NCI-H1694 treated with DMSO at 0.1 percent for 48 hours (cell line): ENCODE measurements at regions not wholly inside any gene's neighbourhood (a gene's known extent, or its start where the extent isn't known, plus 50 kb on each side); places are given as distances from the start of the nearest gene placed in this dataset.

ENCODE experiments used
- DNase-seq: peaks from one replicate; lab custom pipeline; 2025; lab: John Stamatoyannopoulos, UW

DNA sequence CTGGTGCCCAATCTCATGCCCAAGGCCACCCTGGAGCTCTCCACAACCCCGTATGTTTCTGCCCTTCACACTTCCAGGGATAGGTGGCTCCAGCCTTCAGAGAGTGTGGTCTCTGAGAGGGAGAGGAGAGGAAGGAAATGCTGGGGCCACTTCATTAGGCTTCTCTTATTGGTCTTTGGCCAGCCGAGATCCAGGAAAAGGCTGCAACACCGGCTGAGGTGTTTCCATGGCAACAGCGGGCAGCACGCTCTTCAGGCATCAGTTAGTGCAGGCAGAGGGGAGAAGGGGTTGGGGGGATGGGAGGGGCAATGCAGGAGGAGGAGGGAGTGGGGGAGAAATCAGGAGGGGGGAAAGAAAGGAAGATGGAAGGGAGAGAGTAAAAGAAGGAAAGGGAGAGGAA is 275.1 kb upstream of the GJB5 start:
- no peak for DNase-seq

DNA sequence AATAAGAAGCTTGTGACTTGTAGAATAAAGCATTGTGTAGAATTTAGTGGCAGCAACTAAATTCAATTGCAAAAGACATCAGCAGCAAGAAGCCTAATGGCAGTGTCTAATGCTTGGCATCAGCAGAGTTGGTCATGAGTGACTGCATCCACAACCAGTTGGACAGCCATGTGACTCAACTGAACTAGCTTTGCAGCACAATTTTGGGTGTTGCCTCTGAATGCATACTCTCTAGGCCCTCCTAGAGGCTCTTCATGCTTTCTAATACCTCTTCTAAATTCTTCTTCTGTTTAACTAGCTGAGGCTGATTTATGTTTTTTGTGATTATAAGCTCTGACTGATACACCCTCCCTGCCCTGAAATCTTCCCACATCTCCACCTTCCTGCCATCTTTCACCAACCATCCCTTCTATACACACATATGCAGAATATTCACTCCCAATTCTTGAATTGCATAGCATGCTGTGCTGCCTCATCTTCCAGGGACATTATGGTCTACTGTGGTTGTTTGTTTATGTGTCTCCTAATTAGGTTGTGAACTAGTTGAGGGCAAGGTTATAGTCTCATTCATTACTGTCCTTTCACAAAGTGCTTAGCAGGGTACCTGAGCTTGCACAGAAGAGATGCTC is 266.7 kb upstream of the GJB5 start:
- DNase-seq, result no peak

DNA sequence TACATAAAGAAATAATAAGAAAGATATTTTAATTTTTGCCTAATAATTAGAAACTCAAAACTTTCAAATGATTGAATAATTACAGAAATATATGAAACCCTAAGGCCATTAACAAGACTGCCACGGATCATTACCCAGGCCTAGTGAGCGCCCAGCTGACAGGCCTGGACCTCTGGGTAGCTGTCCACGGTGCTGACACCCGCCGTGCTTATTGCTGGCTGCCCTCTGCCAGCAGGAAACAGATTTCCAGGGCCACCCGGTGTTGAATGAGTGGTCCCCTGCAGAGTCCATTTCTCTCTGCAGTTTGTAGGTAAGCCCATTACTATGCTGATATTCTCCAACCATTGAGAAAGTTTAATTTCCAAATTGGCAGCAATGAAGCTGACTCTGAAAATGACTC is 254.4 kb upstream of the GJB5 start:
- no peak for DNase-seq

DNA sequence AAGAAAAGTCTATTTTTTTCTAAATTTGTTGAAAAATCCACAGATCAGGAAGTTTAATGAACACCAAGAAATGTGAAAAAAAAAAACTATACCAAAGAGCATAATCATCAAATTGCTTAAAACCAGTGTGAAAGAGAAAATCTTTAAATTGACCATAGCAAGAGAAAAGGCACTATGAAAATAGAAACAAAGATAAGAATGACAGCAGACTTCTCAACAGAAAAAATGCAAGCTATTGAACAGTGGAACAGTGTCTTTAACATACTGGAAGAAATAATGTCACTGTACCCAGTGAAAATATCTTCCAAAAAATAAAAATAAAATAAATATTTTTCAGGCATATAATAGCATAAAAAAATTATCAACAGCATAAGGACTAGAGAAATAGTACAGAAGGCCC is 243.0 kb upstream of the GJB5 start:
- DNase-seq, result no peak

GRCh38 chr1:34518146-34518699 is 236.6 kb upstream of the GJB5 start:
- DNase-seq, result peak; percentile 87

- DNase-seq, result peak; percentile 30
Measured at GRCh38 chr1:34520111-34520510, 234.7 kb upstream of the GJB5 start.

DNA sequence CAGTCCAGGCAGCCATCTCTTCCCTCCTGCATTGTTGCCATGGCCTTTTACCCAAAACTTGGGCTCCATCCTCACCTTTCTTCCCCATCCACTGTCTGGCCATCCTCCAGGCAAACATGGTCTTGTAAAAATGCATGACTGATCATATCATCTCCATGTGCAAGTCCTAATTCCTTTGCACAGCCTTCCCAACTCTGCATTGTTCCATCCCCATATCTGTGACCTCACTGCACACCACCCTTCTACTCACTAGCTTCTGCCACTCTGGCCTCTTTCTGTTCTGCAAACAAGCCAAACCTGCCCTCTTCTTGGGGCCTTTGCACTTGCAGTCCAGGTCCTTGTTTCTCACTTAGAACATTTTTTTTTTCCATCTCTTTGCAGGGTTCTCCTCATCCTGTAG is 230.1 kb upstream of the GJB5 start:
- no peak for DNase-seq

GRCh38 chr1:34529935-34530859 is 224.7 kb upstream of the GJB5 start:
- no peak for DNase-seq

- no peak for DNase-seq
Measured at GRCh38 chr1:34532113-34532512, 222.7 kb upstream of the GJB5 start.

DNA sequence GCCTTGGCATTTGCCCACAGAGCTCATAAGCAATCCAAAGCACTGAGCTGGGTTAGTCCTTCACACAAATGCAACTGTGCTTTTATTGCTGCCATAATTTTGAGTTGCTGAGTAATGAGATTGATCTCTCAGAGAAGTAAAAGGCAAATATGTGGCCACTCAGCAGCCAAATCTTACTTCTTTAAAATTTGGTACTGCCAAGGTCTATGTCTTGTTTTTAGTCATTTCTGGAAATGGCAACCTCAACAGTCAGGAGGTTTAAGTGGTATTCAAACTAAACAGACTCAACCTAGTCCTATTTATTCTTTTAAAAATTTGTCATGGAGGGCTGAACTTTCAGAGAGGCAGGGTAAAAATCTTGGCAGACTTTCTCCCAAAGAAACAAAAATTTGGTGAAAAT is 216.4 kb upstream of the GJB5 start:
- no peak for DNase-seq

- DNase-seq, result no peak
Measured at GRCh38 chr1:34547046-34547674, 207.7 kb upstream of the GJB5 start.

GRCh38 chr1:34549199-34549598 is 205.6 kb upstream of the GJB5 start:
- no peak for DNase-seq

DNA sequence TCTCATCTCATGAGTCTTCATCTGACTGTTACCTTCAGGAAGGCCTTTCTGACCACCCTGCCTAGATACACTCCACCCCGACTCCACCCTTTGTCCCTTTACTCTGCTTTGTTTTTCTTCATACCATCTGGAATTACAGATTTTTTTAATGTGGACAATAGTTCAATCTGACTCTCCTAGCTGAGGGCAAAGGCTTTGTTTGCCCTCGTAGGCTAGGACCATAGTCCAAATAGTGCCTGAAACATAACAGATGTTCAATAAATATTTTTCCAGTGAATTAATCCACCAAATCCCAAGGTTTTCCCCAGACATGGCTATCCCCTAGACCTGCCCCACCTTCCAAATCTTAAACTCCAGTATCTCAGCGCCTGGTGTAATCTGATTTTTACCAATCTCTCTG is 176.5 kb upstream of the GJB5 start:
- no peak for DNase-seq

DNA sequence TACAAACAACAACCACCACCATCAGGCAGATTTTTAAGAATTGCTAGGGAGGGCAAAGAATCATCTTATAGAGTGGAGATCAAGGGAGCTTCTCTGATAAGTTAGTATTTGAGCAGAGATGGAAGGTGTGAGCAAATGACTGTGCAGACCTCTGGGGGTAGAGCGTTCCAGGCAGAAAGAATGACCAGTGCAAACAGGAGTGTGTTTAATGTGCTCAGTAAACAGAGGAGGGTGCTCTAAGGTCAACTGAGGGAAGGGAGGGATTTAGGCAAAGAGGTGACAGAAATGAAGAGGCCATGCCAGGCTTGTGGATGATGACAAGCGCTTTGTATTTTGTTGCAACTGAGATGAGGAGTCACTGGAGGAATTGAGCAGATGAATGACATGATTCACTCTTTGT is 172.5 kb upstream of the GJB5 start:
- DNase-seq, result no peak

DNA sequence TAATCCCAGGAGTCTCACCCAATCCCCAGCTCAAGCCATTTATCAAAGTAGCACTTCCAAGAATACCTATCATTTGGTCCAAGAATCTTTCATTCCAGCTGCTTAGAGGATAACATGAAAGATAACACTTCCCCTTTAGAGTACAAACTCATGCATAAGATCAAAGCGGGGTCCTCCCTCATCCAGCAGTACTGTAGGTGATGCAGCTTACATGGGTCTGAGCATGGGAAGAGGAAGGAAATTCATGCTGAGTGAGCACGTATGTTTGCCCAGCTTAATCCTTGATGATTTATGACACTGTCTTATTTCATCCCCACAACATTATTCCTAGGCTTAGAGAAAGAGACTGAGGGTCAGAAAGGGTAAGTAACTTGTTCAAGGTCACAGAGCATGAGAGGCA is 167.1 kb upstream of the GJB5 start:
- no peak for DNase-seq

DNA sequence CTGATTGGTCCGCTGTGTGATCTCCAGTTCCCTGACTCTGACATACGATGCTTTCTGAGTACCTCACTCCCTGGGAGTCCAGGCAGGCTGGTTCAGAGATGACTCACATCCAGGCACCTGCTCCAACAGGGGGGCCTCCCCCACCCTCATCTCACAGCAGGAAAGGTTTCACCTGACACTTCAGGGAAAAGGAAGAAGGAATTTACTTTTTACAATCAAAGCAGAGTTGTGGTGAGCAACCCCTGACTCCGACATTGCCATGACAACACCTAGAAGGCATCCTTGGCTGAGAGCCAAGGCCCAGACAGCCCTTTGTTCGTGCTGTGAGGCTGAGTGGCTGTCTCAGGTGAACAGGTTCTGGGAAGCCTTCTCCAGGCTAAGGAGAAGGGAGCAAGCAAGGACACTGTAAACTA is 164.6 kb upstream of the GJB5 start:
- no peak for DNase-seq

- no peak for DNase-seq
Measured at GRCh38 chr1:34591751-34592629, 162.9 kb upstream of the GJB5 start.

GRCh38 chr1:34597877-34598514 is 156.9 kb upstream of the GJB5 start:
- DNase-seq, result peak; percentile 34

- no peak for DNase-seq
Measured at GRCh38 chr1:34602907-34603306, 151.9 kb upstream of the GJB5 start.

- no peak for DNase-seq
Measured at GRCh38 chr1:34603594-34603993, 151.3 kb upstream of the GJB5 start.

GRCh38 chr1:34606504-34606903 is 148.3 kb upstream of the GJB5 start:
- DNase-seq, result no peak
